Neuronal stem cell (in vitro differentiated cells): ENCODE measurements at regions not wholly inside any gene's neighbourhood (a gene's known extent, or its start where the extent isn't known, plus 50 kb on each side); places are given as distances from the start of the nearest gene placed in this dataset.

ENCODE experiments used
- DNase-seq: peaks from one replicate; pipeline ENCODE4 v3.0.0-alpha.2; 2013; ENCODE audit warnings: low spot score
- H2AFZ ChIP-seq: one replicate; pipeline ENCODE4 v1.6.1; 2013; ENCODE audit warnings: mild to moderate bottlenecking, low read length, inconsistent platforms
- H2AK5ac ChIP-seq: 2 replicates; pipeline ENCODE4 v1.6.1; 2013; ENCODE audit warnings: low read depth, mild to moderate bottlenecking, inconsistent platforms, low read length, moderate library complexity, mixed read lengths
- H2BK120ac ChIP-seq: 2 replicates; pipeline ENCODE4 v1.6.1; 2013; ENCODE audit warnings: low read depth, mild to moderate bottlenecking, inconsistent platforms, low read length, moderate library complexity, mixed read lengths
- H2BK12ac ChIP-seq: one replicate; pipeline ENCODE4 v1.6.1; 2013; ENCODE audit warnings: low read length, inconsistent platforms
- H2BK15ac ChIP-seq: 2 replicates; pipeline ENCODE4 v1.6.1; 2013; ENCODE audit warnings: mild to moderate bottlenecking, low read length, inconsistent platforms, mixed read lengths
- H2BK5ac ChIP-seq: one replicate; pipeline ENCODE4 v1.6.1; 2013; ENCODE audit warnings: inconsistent platforms, mild to moderate bottlenecking, low read length, moderate library complexity
- H3K14ac ChIP-seq: one replicate; pipeline ENCODE4 v1.6.1; 2013; ENCODE audit warnings: low read length, inconsistent platforms
- H3K18ac ChIP-seq: 2 replicates; pipeline ENCODE4 v1.6.1; 2013; ENCODE audit warnings: low read length, inconsistent platforms
- H3K23ac ChIP-seq: 2 replicates; pipeline ENCODE4 v1.6.1; 2013; ENCODE audit warnings: low read depth, mild to moderate bottlenecking, mixed read lengths, low read length, inconsistent platforms; ENCODE audit not compliant: poor library complexity
- H3K27ac ChIP-seq: replicated peaks from 3 replicates; pipeline ENCODE4 v1.5.1; 2013; ENCODE audit warnings: low read length, inconsistent platforms
- H3K27me3 ChIP-seq, 3 experiments: 2 replicates each; pipeline ENCODE4 v1.6.1; 2013; ENCODE audit warnings: low read length in 3 of 3, mild to moderate bottlenecking in 2 of 3, inconsistent platforms in 1 of 3, low read depth in 1 of 3, mixed read lengths in 1 of 3, moderate library complexity in 1 of 3; ENCODE audit not compliant: control insufficient read depth in 3 of 3, insufficient read depth in 3 of 3
- H3K36me3 ChIP-seq, 2 donors: replicated peaks in 1 of 2; 2 replicates each; pipeline ENCODE4 v1.6.1; 2013; ENCODE audit warnings: low read length in 2 of 2; ENCODE audit not compliant: control insufficient read depth in 2 of 2, insufficient read depth in 2 of 2
- H3K4ac ChIP-seq: 2 replicates; pipeline ENCODE4 v1.6.1; 2013; ENCODE audit warnings: inconsistent platforms, mild to moderate bottlenecking, low read length, moderate library complexity
- H3K4me1 ChIP-seq, 2 donors: 1 replicate in 1 of 2; 2 replicates in 1 of 2; pipeline ENCODE4 v1.6.1; 2013; ENCODE audit warnings: low read length in 2 of 2, low read depth in 1 of 2; ENCODE audit not compliant: control insufficient read depth in 2 of 2, insufficient read depth in 1 of 2
- H3K4me2 ChIP-seq: one replicate; pipeline ENCODE4 v1.6.1; 2013; ENCODE audit warnings: mild to moderate bottlenecking, low read length, inconsistent platforms; ENCODE audit not compliant: insufficient read depth, poor library complexity, severe bottlenecking
- H3K4me3 ChIP-seq, 2 donors: 2 replicates each; pipeline ENCODE4 v1.5.1; 2013; ENCODE audit warnings: low read length in 2 of 2, mild to moderate bottlenecking in 2 of 2, inconsistent platforms in 1 of 2, moderate library complexity in 1 of 2
- H3K79me1 ChIP-seq: one replicate; pipeline ENCODE4 v1.6.1; 2013; ENCODE audit warnings: low read depth, mild to moderate bottlenecking, inconsistent platforms, low read length, moderate library complexity
- H3K9ac ChIP-seq: one replicate; pipeline ENCODE4 v1.6.1; 2013; ENCODE audit warnings: mild to moderate bottlenecking, low read depth, low read length, inconsistent platforms; ENCODE audit not compliant: poor library complexity
- H3K9me3 ChIP-seq, 2 donors: replicated peaks in 1 of 2; 2 replicates each; pipeline versions ENCODE3 to v1.6.1; 2013; ENCODE audit warnings: low read length in 2 of 2, mild to moderate bottlenecking in 2 of 2, inconsistent platforms in 1 of 2, low read depth in 1 of 2, mixed read lengths in 1 of 2, moderate library complexity in 1 of 2; ENCODE audit not compliant: control insufficient read depth in 2 of 2, insufficient read depth in 1 of 2
- H4K8ac ChIP-seq: one replicate; pipeline ENCODE4 v1.6.1; 2013; ENCODE audit warnings: low read depth, mild to moderate bottlenecking, inconsistent platforms, low read length, moderate library complexity
- H4K91ac ChIP-seq: one replicate; pipeline ENCODE4 v1.6.1; 2013; ENCODE audit warnings: low read length, low read depth, mild to moderate bottlenecking, inconsistent platforms; ENCODE audit not compliant: poor library complexity
- WGBS, 2 donors: extraction: QIAGEN DNeasy Blood & Tissue Kit; methylation state at CpG; one replicate each; pipeline ENCODE4 v1.1.7; 2013; ENCODE audit warnings: missing lambda C conversion rate in 2 of 2, mixed read lengths in 1 of 2; ENCODE audit not compliant: insufficient read length in 2 of 2, insufficient replicate concordance in 1 of 2; ENCODE audit errors: extremely low coverage in 2 of 2; 5-methylcytosine and 5-hydroxymethylcytosine counted together

- no peak overlapping the region for H3K27ac ChIP-seq
- H3K4ac ChIP-seq, result no peak overlapping the region
- no peaks in the 10 kb centered on the region for H3K36me3 ChIP-seq
- H3K9ac ChIP-seq, result no peak overlapping the region
- H3K4me3 ChIP-seq, result no peak overlapping the region
- no peaks in the 10 kb centered on the region for H3K79me1 ChIP-seq
- H3K18ac ChIP-seq, result no peak overlapping the region
- no peaks in the 10 kb centered on the region for H3K27me3 ChIP-seq
- no peak overlapping the region for H2BK15ac ChIP-seq
- H4K8ac ChIP-seq, result no peak overlapping the region
- no peak overlapping the region for H4K91ac ChIP-seq
- H2AK5ac ChIP-seq, result no peak overlapping the region
- H3K4me2 ChIP-seq, result no peak overlapping the region
- no peak overlapping the region for H2BK5ac ChIP-seq
- WGBS, 2 donors, result no CpG with 5 or more reads among the region's 4 CpGs
- no peaks in the 10 kb centered on the region for H3K9me3 ChIP-seq
- no peak overlapping the region for H2BK120ac ChIP-seq
- no peak overlapping the region for H2AFZ ChIP-seq
- H3K14ac ChIP-seq, result no peak overlapping the region
- no peak for DNase-seq
- no peak overlapping the region for H3K23ac ChIP-seq
- no peaks in the 10 kb centered on the region for H3K4me1 ChIP-seq
- H2BK12ac ChIP-seq, result no peak overlapping the region
Measured at GRCh38 chr2:125490308-125490707, 1165.7 kb upstream of the GYPC start.

- no peak overlapping the region for H2BK15ac ChIP-seq
- H3K4me2 ChIP-seq, result no peak overlapping the region
- H4K8ac ChIP-seq, result no peak overlapping the region
- H2BK120ac ChIP-seq, result no peak overlapping the region
- H3K36me3 ChIP-seq, result no peaks in the 10 kb centered on the region
- H3K79me1 ChIP-seq, result no peaks in the 10 kb centered on the region
- H3K27me3 ChIP-seq, result no peaks in the 10 kb centered on the region
- no peak overlapping the region for H4K91ac ChIP-seq
- H3K4me1 ChIP-seq, result no peaks in the 10 kb centered on the region
- no peak overlapping the region for H3K14ac ChIP-seq
- H2AFZ ChIP-seq, result no peak overlapping the region
- H3K9ac ChIP-seq, result no peak overlapping the region
- no peak overlapping the region for H3K23ac ChIP-seq
- no peak overlapping the region for H3K4me3 ChIP-seq
- no peak overlapping the region for H3K4ac ChIP-seq
- H3K9me3 ChIP-seq, result no peaks in the 10 kb centered on the region
- WGBS, 2 donors, result no CpG with 5 or more reads among the region's 3 CpGs
- H2AK5ac ChIP-seq, result no peak overlapping the region
- H3K27ac ChIP-seq, result no peak overlapping the region
- no peak overlapping the region for H2BK5ac ChIP-seq
- H2BK12ac ChIP-seq, result no peak overlapping the region
- no peak for DNase-seq
- no peak overlapping the region for H3K18ac ChIP-seq
Measured at GRCh38 chr2:125491663-125492062, 1164.3 kb upstream of the GYPC start.

- no peak overlapping the region for H3K4me2 ChIP-seq
- H3K23ac ChIP-seq, result no peak overlapping the region
- no peak overlapping the region for H2BK15ac ChIP-seq
- no peak overlapping the region for H2BK5ac ChIP-seq
- no peak overlapping the region for H3K18ac ChIP-seq
- WGBS, 2 donors, result no CpG with 5 or more reads among the region's 1 CpG
- H3K4me3 ChIP-seq, result no peak overlapping the region
- H3K14ac ChIP-seq, result no peak overlapping the region
- no peak overlapping the region for H2BK120ac ChIP-seq
- no peak overlapping the region for H3K27ac ChIP-seq
- no peak overlapping the region for H3K9ac ChIP-seq
- no peak for DNase-seq
- H3K4me1 ChIP-seq, result peaks cover 0 to 3% of the 10 kb centered on the region in 2 donors
- H3K9me3 ChIP-seq, result no peaks in the 10 kb centered on the region
- no peak overlapping the region for H3K4ac ChIP-seq
- no peak overlapping the region for H2AK5ac ChIP-seq
- H3K27me3 ChIP-seq, result no peaks in the 10 kb centered on the region
- no peak overlapping the region for H2AFZ ChIP-seq
- H3K79me1 ChIP-seq, result no peaks in the 10 kb centered on the region
- H4K91ac ChIP-seq, result no peak overlapping the region
- no peak overlapping the region for H4K8ac ChIP-seq
- H3K36me3 ChIP-seq, result no peaks in the 10 kb centered on the region
- H2BK12ac ChIP-seq, result no peak overlapping the region
Measured at GRCh38 chr2:125512313-125512712, 1143.6 kb upstream of the GYPC start.

DNA sequence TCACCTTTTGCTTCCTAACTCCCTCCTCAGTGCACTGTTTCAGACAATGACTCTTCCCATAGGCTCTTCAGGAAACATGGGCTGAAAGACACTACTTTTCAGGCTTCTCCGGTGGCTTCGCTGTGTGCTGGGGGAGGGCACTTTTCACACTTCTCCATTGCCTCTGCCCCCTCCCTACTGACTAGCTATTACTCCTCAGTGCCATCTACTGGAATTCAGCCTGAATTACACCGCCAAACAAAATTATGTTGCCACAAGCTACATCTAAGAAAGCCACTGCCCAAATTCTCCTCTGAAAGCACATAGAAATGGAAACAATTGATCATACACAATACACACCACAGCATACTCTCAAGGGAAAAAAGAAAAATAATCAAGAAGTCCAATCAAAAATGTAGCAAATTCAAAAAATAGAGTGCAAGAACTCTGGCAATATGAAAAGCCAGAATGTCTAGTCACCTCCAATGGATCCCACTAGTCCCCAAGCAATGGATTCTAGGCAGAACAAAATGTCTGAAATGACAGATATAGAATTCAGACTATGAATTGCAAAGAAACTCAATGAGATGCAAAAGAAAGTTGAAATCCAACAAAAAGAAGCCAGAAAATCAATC is 1139.4 kb upstream of the GYPC start:
- Histone ChIP-seq H4K91ac (no peak overlapping the region), H3K4me3 (no peak overlapping the region), H3K18ac (no peak overlapping the region), H4K8ac (no peak overlapping the region), H2AK5ac (no peak overlapping the region), H3K36me3 (no peaks in the 10 kb centered on the region), H3K14ac (no peak overlapping the region), H3K79me1 (no peaks in the 10 kb centered on the region), H2AFZ (no peak overlapping the region), H3K23ac (no peak overlapping the region), H3K4me1 (no peaks in the 10 kb centered on the region), H3K9ac (no peak overlapping the region), H2BK120ac (no peak overlapping the region), H2BK5ac (no peak overlapping the region), H3K27me3 (no peaks in the 10 kb centered on the region), H2BK12ac (no peak overlapping the region), H3K9me3 (no peaks in the 10 kb centered on the region), H3K4me2 (no peak overlapping the region), H2BK15ac (no peak overlapping the region), H3K27ac (no peak overlapping the region), H3K4ac (no peak overlapping the region)
- no CpG with 5 or more reads among the region's 3 CpGs for WGBS, 2 donors
- peak; percentile 4 for DNase-seq
